HCT116 (cell line): ENCODE measurements at regions not wholly inside any gene's neighbourhood (a gene's known extent, or its start where the extent isn't known, plus 50 kb on each side); places are given as distances from the start of the nearest gene placed in this dataset.

ENCODE experiments used
- ATAC-seq: fragments of 200-7000 bp; cut with Tn5 transposase; 2 replicates; pipeline ENCODE4 v1.9.1; 2020; ENCODE audit warnings: mild to moderate bottlenecking, moderate library complexity
- BruUV-seq: library from RNA; stranded (reverse); fragments of 400-500 nt; replicated peaks from 2 replicates; lab custom pipeline; 2021; lab: Mats Ljungman, UMichigan
- CTCF ChIA-PET: fragments of 300-600 bp; sonication (Branson Sonifier 250); formaldehyde crosslinking; loops from one replicate; lab custom pipeline; 2021; ENCODE audit warnings: antibody characterized with exemption; lab: Charles Lee
- POLR2A ChIA-PET: fragments of 300-600, 350-600 bp; sonication (Branson Sonifier 250); formaldehyde crosslinking; loops from one replicate; lab custom pipeline; 2021; ENCODE audit warnings: antibody characterized with exemption; lab: Charles Lee
- RAD21 ChIA-PET, 2 experiments: fragments of 300-600 bp; sonication (Branson Sonifier 250); formaldehyde crosslinking; loops; one replicate each; lab custom pipeline; 2023; ENCODE audit warnings: low total read pairs in 2 of 2; ENCODE audit not compliant: uncharacterized antibody in 2 of 2, unreplicated experiment in 2 of 2, low non-redundant PET in 1 of 2; lab: Charles Lee
- DNase-seq: peaks from one replicate; pipeline ENCODE4 v3.0.0-alpha.2; 2010; ENCODE audit warnings: low read depth, low spot score
- H2AFZ ChIP-seq: fragments of 200-600 bp; shearing (Covaris generic), sonication (generic); 2 replicates; pipeline ENCODE4 v1.6.1; 2017; ENCODE audit warnings: low read depth, mixed run types, mixed read lengths, antibody characterized with exemption, low read length; ENCODE audit not compliant: poor library complexity, severe bottlenecking
- H3K27ac ChIP-seq: 2 replicates; pipeline ENCODE4 v1.5.1; 2012; ENCODE audit warnings: low read depth, low read length
- H3K27me3 ChIP-seq: fragments of 200-600 bp; sonication (generic); 2 replicates; pipeline ENCODE4 v1.6.1; 2016; ENCODE audit warnings: mixed run types, low read length, mixed read lengths; ENCODE audit not compliant: insufficient read depth
- H3K36me3 ChIP-seq, 2 experiments: fragments of 200-500 bp in 1 of 2; fragments of 200-600 bp in 1 of 2; sonication (Bioruptor generic) in 1 of 2; sonication (generic) in 1 of 2; 2 replicates each; pipeline versions ENCODE4 v1.5.1 to v1.6.1; 2014 to 2016; ENCODE audit warnings: low read length in 2 of 2, inconsistent platforms in 1 of 2, mixed read lengths in 1 of 2, mixed run types in 1 of 2; ENCODE audit not compliant: insufficient read depth in 2 of 2, control insufficient read depth in 1 of 2
- H3K4me1 ChIP-seq, 2 experiments: fragments of 200-600 bp in 1 of 2; sonication (generic) in 1 of 2; 2 replicates each; pipeline versions ENCODE4 v1.5.1 to v1.6.1; 2012 to 2017; ENCODE audit warnings: low read length in 2 of 2, inconsistent platforms in 1 of 2, mild to moderate bottlenecking in 1 of 2, mixed read lengths in 1 of 2, mixed run types in 1 of 2, moderate library complexity in 1 of 2; ENCODE audit not compliant: insufficient read depth in 2 of 2, control insufficient read depth in 1 of 2
- H3K4me2 ChIP-seq: fragments of 200-600 bp; sonication (generic); 2 replicates; pipeline ENCODE4 v1.6.1; 2017; ENCODE audit warnings: mixed run types, low read length, mixed read lengths
- H3K4me3 ChIP-seq, 2 experiments: fragments of 200-600 bp in 1 of 2; sonication (generic) in 1 of 2; replicated peaks in 1 of 2; 2 replicates each; pipeline ENCODE4 v1.5.1; 2011 to 2016; ENCODE audit warnings: low read length in 2 of 2, control low read depth in 1 of 2, low read depth in 1 of 2, mild to moderate bottlenecking in 1 of 2, mixed read lengths in 1 of 2, mixed run types in 1 of 2
- H3K79me2 ChIP-seq: fragments of 200-600 bp; sonication (generic); 2 replicates; pipeline ENCODE4 v1.6.1; 2017; ENCODE audit warnings: mild to moderate bottlenecking, mixed run types, low read length, moderate library complexity, mixed read lengths; ENCODE audit not compliant: insufficient read depth
- H3K9ac ChIP-seq: fragments of 200-600 bp; sonication (generic); 2 replicates; pipeline ENCODE4 v1.6.1; 2016; ENCODE audit warnings: low read length, mixed read lengths
- H3K9me2 ChIP-seq: fragments of 200-600 bp; sonication (generic), shearing (Covaris generic); 2 replicates; pipeline ENCODE4 v1.6.1; 2017; ENCODE audit warnings: mixed run types, mild to moderate bottlenecking, moderate library complexity; ENCODE audit not compliant: insufficient read depth
- H3K9me3 ChIP-seq, 2 experiments: fragments of 200-500 bp in 1 of 2; fragments of 200-600 bp in 1 of 2; sonication (Bioruptor generic) in 1 of 2; sonication (generic) in 1 of 2; 2 replicates each; pipeline ENCODE4 v1.6.1; 2014 to 2017; ENCODE audit warnings: low read length in 2 of 2, mixed read lengths in 2 of 2, inconsistent platforms in 1 of 2, low read depth in 1 of 2, mild to moderate bottlenecking in 1 of 2, mixed run types in 1 of 2, moderate library complexity in 1 of 2; ENCODE audit not compliant: control insufficient read depth in 1 of 2, insufficient read depth in 1 of 2
- H4K20me1 ChIP-seq: fragments of 200-600 bp; sonication (generic), shearing (Covaris generic); 2 replicates; pipeline ENCODE4 v1.6.1; 2017; ENCODE audit warnings: mixed run types, mild to moderate bottlenecking, moderate library complexity; ENCODE audit not compliant: insufficient read depth
- ATF3 ChIP-seq: IDR thresholded peaks from 2 replicates; pipeline ENCODE4 v1.6.1; 2012
- CEBPB ChIP-seq: IDR thresholded peaks from 2 replicates; pipeline ENCODE4 v1.6.1; 2012; ENCODE audit warnings: low read depth
- EZH2 ChIP-seq: fragments of 200-600 bp; sonication (generic); IDR thresholded peaks from 2 replicates; pipeline ENCODE4 v1.6.1; 2017; ENCODE audit warnings: antibody characterized with exemption, mixed run types
- EZH2phosphoT487 ChIP-seq: fragments of 200-600 bp; IDR thresholded peaks from 2 replicates; pipeline ENCODE4 v1.6.1; 2018; ENCODE audit warnings: antibody characterized with exemption, borderline replicate concordance
- JUND ChIP-seq: IDR thresholded peaks from 2 replicates; pipeline ENCODE4 v1.6.1; 2012
- POLR2AphosphoS5 ChIP-seq: IDR thresholded peaks from 2 replicates; pipeline ENCODE4 v1.6.1; 2011; ENCODE audit warnings: mild to moderate bottlenecking, low read depth, low read length, moderate library complexity
- SIN3A ChIP-seq: IDR thresholded peaks from 2 replicates; pipeline ENCODE4 v1.6.1; 2012; ENCODE audit warnings: low read depth
- SP1 ChIP-seq: IDR thresholded peaks from 2 replicates; pipeline ENCODE4 v1.6.1; 2012; ENCODE audit warnings: low read depth
- ZBTB33 ChIP-seq: IDR thresholded peaks from 2 replicates; pipeline ENCODE4 v1.6.1; 2011; ENCODE audit warnings: mild to moderate bottlenecking, low read length, moderate library complexity; ENCODE audit not compliant: insufficient replicate concordance; ENCODE audit errors: extremely low read depth
- ZNF274 ChIP-seq: fragments of 200-500 bp; sonication (Bioruptor generic); IDR thresholded peaks from 2 replicates; pipeline ENCODE4 v1.6.1; 2014; ENCODE audit warnings: mild to moderate bottlenecking, low read depth, low read length, inconsistent platforms
- intact Hi-C: fragments of 100-400 bp; cut with micrococcal nuclease; formaldehyde crosslinking; loops from 2 replicates; pipeline ENCODE4 v1.10.0; 2022

- no peak overlapping the region for H3K4me2 ChIP-seq
- H3K9me3 ChIP-seq = peaks cover 5 to 13% of the 10 kb centered on the region in 2 experiments; a peak in 2 of 4 replicates
- BruUV-seq = no TSS peak
- no peaks in the 10 kb centered on the region for H3K27me3 ChIP-seq
- DNase-seq (no peak), ATAC-seq (no peak)
- no peaks in the 10 kb centered on the region for H3K4me1 ChIP-seq
- ChIA-PET RAD21 (no interaction called here), CTCF (no interaction called here), POLR2A (no interaction called here)
- H3K4me3 ChIP-seq = no peak overlapping the region
- H3K9me2 ChIP-seq = no peaks in the 10 kb centered on the region
- no peak overlapping the region for H3K9ac ChIP-seq
- intact Hi-C loops = no loop called here
- no peak for TF ChIP-seq ZNF274
- no peak for TF ChIP-seq POLR2AphosphoS5
- TF ChIP-seq EZH2phosphoT487 = no peak
- TF ChIP-seq SIN3A = no peak
- TF ChIP-seq SP1 = no peak
- TF ChIP-seq EZH2 = no peak
- no peak for TF ChIP-seq CEBPB
- no peak for TF ChIP-seq JUND
- no peak for TF ChIP-seq ZBTB33
- no peak for TF ChIP-seq ATF3
- H3K36me3 ChIP-seq = no peaks in the 10 kb centered on the region
- no peak overlapping the region for H3K27ac ChIP-seq
- H4K20me1 ChIP-seq = no peaks in the 10 kb centered on the region
- no peaks in the 10 kb centered on the region for H3K79me2 ChIP-seq
- no peak overlapping the region for H2AFZ ChIP-seq
Observed at GRCh38 chr14:84108746-84109457, 1421.0 kb upstream of the FLRT2 start.
